GM21786 (cell line): ENCODE measurements at regions not wholly inside any gene's neighbourhood (a gene's known extent, or its start where the extent isn't known, plus 50 kb on each side); places are given as distances from the start of the nearest gene placed in this dataset.

Experiments
- ATAC-seq: cut with Tn5 transposase; IDR thresholded peaks from one replicate; pipeline ENCODE4 v1.9.1; 2021; ENCODE audit not compliant: unreplicated experiment

- no peak for ATAC-seq
Measured at GRCh38 chr5:33343676-33344327, 97.0 kb upstream of the TARS1 start.

GRCh38 chr5:33346534-33346933 lies 94.2 kb upstream of the TARS1 start:
- ATAC-seq, result no peak

- no peak for ATAC-seq
Measured at GRCh38 chr5:33361781-33362180, 79.0 kb upstream of the TARS1 start.

GRCh38 chr5:33362915-33363314 lies 77.8 kb upstream of the TARS1 start:
- no peak for ATAC-seq

- ATAC-seq, result no peak
Measured at GRCh38 chr5:33363537-33363936, 77.2 kb upstream of the TARS1 start.

- ATAC-seq, result no peak
Measured at GRCh38 chr5:33364406-33364805, 76.4 kb upstream of the TARS1 start.

GRCh38 chr5:33367416-33367815 lies 73.3 kb upstream of the TARS1 start:
- no peak for ATAC-seq

- ATAC-seq, result no peak
Measured at GRCh38 chr5:33369485-33370465, 71.0 kb upstream of the TARS1 start.

- ATAC-seq, result no peak
Measured at GRCh38 chr5:33370466-33370859, 70.3 kb upstream of the TARS1 start.

- ATAC-seq, result no peak
Measured at GRCh38 chr5:33371660-33372059, 69.1 kb upstream of the TARS1 start.

- ATAC-seq, result no peak
Measured at GRCh38 chr5:33372721-33373472, 67.9 kb upstream of the TARS1 start.

GRCh38 chr5:33375900-33376299 lies 64.9 kb upstream of the TARS1 start:
- ATAC-seq, result no peak

- ATAC-seq, result no peak
Measured at GRCh38 chr5:33379757-33380156, 61.0 kb upstream of the TARS1 start.

- ATAC-seq, result no peak
Measured at GRCh38 chr5:33381243-33381642, 59.5 kb upstream of the TARS1 start.
